Duodenal mucosa (tissue), 2 donors: ENCODE measurements at regions not wholly inside any gene's neighbourhood (a gene's known extent, or its start where the extent isn't known, plus 50 kb on each side); places are given as distances from the start of the nearest gene placed in this dataset.

Experiments used
- H3K27ac ChIP-seq: one replicate; pipeline ENCODE4 v1.7.0; 2013; ENCODE audit warnings: low read depth, low read length
- H3K27me3 ChIP-seq, 2 donors: one replicate each; pipeline ENCODE4 v1.7.0; 2013; ENCODE audit warnings: low read length in 2 of 2, control low read depth in 1 of 2; ENCODE audit not compliant: insufficient read depth in 2 of 2, control insufficient read depth in 1 of 2
- H3K36me3 ChIP-seq, 2 donors: one replicate each; pipeline ENCODE4 v1.7.0; 2013; ENCODE audit warnings: low read length in 2 of 2, control low read depth in 1 of 2; ENCODE audit not compliant: insufficient read depth in 2 of 2, control insufficient read depth in 1 of 2
- H3K4me1 ChIP-seq, 2 donors: one replicate each; pipeline ENCODE4 v1.7.0; 2013; ENCODE audit warnings: low read length in 2 of 2, control low read depth in 1 of 2; ENCODE audit not compliant: insufficient read depth in 2 of 2, control insufficient read depth in 1 of 2
- H3K4me3 ChIP-seq, 2 donors: one replicate each; pipeline ENCODE4 v1.7.0; 2013; ENCODE audit warnings: low read length in 2 of 2, low read depth in 1 of 2
- H3K9ac ChIP-seq, 2 donors: one replicate each; pipeline ENCODE4 v1.7.0; 2013; ENCODE audit warnings: low read length in 2 of 2, low read depth in 1 of 2
- H3K9me3 ChIP-seq, 2 donors: one replicate each; pipeline ENCODE4 v1.7.0; 2013; ENCODE audit warnings: low read length in 2 of 2, control low read depth in 1 of 2; ENCODE audit not compliant: control insufficient read depth in 1 of 2

DNA sequence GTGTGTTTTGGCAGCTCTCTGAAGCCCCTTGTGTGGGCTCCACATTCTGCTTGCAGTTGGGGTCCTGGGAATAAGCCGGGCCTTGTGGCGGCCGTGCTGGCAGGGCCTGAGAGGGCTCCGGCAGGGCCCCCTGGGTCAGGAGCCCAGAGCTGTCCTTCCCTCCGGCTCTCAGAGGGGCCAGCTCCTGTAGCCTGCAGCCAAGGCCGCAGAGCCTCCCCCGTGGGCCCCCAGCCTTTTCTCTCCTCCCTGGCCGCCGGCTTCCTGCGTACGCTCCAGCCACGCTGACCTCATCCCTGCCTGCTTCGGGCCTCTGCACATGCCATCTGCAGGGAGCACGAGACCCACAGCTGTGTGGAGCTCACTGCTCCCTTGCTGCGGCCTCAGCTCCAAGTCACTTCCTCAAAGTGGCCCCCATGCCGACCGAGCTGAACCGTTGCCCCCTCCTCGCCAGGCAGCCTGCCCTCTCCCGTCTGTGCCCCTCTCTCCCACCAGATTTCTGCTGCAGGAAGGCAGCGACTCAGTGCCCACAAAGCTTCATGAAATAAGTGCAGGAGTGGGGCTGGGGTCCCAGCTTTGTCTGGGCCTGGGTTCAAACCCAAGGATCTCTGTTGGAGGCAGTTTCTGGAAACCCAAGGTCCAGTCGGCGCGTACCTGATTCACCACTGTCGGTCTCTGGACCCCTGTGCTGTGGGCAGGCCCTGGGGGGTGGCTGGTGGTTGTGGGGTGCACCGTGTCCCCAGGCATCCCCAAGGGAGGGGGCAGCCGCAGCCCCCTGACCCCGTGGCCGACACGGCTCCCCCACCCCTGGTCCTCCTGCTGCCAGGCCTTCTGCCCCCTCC, 57.1 kb upstream of the NKX1-1 start:
- H3K9me3 ChIP-seq = peaks cover 0 to 9% of the 10 kb centered on the region in 2 donors
- H3K27ac ChIP-seq = no peak overlapping the region
- H3K27me3 ChIP-seq = peaks cover 4 to 22% of the 10 kb centered on the region in 2 donors
- no peaks in the 10 kb centered on the region for H3K4me1 ChIP-seq
- no peak overlapping the region for H3K4me3 ChIP-seq
- no peaks in the 10 kb centered on the region for H3K36me3 ChIP-seq
- H3K9ac ChIP-seq = no peak overlapping the region

- Histone ChIP-seq H3K4me1 (no peaks in the 10 kb centered on the region), H3K9ac (no peak overlapping the region), H3K9me3 (peaks cover 0 to 3% of the 10 kb centered on the region in 2 donors), H3K36me3 (no peaks in the 10 kb centered on the region), H3K27me3 (peaks cover 4 to 25% of the 10 kb centered on the region in 2 donors), H3K4me3 (no peak overlapping the region), H3K27ac (no peak overlapping the region)
These were observed 56.5 kb upstream of the NKX1-1 start for GRCh38 chr4:1462768-1463075.

DNA sequence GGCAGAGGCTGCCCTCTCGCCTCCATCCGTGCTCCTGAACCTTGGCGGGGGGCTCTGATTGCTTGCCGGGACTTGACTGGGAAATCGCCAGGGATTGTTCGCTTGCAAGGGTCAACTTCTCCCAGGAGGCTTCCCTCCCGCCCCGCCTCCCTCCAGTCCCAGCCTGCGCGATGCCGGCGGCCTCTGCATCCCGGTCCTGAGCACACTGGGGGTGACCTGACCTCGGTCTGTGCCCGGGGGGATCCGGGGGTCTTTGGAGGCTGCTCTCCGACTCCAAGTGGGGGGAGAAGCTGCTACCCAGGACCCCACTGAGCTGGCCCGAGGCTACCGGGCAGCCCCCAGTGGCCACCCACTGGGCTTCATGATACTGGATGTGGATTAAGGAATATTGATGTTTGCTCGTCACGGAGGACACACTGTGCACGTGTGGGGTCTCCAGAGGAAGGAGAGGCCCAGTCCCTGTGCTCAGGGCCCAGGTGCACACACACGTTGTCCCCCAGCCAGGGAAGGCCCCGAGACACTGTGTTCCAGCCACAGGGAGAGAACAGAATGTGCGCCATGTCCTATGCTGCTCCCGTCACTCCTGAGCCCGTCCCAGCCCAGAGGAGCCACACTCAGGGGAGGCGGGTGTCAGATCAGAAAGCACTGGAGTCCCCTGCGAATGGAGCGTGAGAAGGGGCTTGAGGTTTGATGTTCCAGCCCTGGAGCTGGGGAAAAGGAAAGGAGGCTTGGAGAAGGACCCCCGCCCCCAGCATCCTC, 55.9 kb upstream of the NKX1-1 start:
- H3K27me3 ChIP-seq = peaks cover 4 to 25% of the 10 kb centered on the region in 2 donors
- no peak overlapping the region for H3K9ac ChIP-seq
- no peaks in the 10 kb centered on the region for H3K9me3 ChIP-seq
- no peak overlapping the region for H3K27ac ChIP-seq
- no peaks in the 10 kb centered on the region for H3K4me1 ChIP-seq
- no peaks in the 10 kb centered on the region for H3K36me3 ChIP-seq
- no peak overlapping the region for H3K4me3 ChIP-seq

DNA sequence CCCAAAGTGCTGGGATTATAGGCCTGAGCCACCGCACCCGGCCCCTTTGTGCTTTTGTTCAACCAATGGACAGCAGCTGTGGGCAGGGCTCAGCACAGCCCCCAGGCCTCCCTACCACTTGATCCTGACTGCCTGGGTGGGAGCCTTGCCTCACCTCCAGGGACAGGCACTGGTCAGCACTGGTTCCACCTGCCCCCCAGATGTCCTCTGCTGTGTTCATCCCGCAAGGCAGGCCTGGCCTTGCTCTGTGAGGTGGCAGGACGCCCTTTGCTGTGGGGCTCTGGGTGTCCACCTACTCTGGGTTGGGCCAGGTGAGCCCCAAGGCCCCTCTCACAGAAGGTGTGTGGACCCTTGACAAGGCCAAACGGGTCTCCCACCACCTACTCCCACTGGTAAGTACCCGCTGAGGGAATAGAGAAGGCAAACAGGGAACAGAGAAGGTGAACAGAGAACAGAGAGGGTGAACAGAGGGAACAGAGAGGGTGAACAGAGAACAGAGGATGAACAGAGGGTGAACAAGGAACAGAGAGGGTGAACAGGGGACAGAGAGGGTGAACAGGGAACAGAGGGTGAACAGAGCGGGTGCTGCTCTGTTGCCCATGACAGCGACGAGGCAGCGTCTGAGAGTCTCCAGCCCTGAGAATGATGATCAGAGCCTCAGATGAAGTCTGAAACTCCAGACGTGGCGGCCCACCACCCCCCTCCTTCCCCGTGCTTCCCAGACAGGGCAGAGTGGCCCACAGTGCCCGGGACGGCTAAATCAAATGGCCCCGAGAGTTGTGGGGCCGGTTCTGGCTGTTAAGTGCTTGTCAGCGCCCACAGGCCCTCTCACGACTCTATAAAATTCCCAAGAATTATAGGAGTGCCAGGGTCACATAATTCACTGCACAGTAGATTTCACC, 55.0 kb upstream of the NKX1-1 start:
- Histone ChIP-seq H3K9ac (no peak overlapping the region), H3K27me3 (peaks cover 4 to 25% of the 10 kb centered on the region in 2 donors), H3K9me3 (no peaks in the 10 kb centered on the region), H3K36me3 (no peaks in the 10 kb centered on the region), H3K27ac (no peak overlapping the region), H3K4me1 (no peaks in the 10 kb centered on the region), H3K4me3 (no peak overlapping the region)

GRCh38 chr4:1459722-1460511, 53.7 kb upstream of the NKX1-1 start:
- H3K36me3 ChIP-seq = no peaks in the 10 kb centered on the region
- H3K9ac ChIP-seq = no peak overlapping the region
- H3K4me1 ChIP-seq = no peaks in the 10 kb centered on the region
- H3K9me3 ChIP-seq = no peaks in the 10 kb centered on the region
- no peak overlapping the region for H3K27ac ChIP-seq
- peaks cover 4 to 25% of the 10 kb centered on the region in 2 donors for H3K27me3 ChIP-seq
- H3K4me3 ChIP-seq = no peak overlapping the region

GRCh38 chr4:1459081-1459721, 53.0 kb upstream of the NKX1-1 start:
- peaks cover 4 to 21% of the 10 kb centered on the region in 2 donors for H3K27me3 ChIP-seq

DNA sequence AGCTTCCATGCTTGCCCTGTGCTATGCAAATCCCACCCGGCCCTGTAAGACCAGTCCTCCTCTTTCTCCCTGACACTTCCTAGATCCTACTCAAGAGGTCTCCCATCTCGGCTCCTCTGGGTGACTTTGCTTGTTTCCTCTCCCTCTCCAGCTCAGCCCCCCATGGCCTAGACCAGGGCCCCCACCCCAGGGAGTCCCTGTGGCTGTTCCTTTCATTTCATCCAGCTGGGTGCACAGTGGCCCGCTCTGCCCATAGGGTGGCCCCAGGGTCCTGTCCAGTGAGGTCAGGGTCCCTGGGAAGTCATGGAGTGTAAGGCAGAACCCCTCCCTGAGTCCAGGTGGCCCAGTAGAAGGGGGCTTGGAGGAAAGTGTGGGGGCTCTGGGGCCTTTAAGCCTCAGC, 52.3 kb upstream of the NKX1-1 start:
- Histone ChIP-seq H3K9ac (no peak overlapping the region), H3K27ac (no peak overlapping the region), H3K4me3 (no peak overlapping the region), H3K36me3 (no peaks in the 10 kb centered on the region), H3K9me3 (no peaks in the 10 kb centered on the region), H3K4me1 (no peaks in the 10 kb centered on the region), H3K27me3 (peaks cover 4 to 21% of the 10 kb centered on the region in 2 donors)

More at GRCh38 chr4:1459081-1459721, 53.0 kb upstream of the NKX1-1 start:
- no peaks in the 10 kb centered on the region for H3K36me3 ChIP-seq
- H3K9me3 ChIP-seq = no peaks in the 10 kb centered on the region
- no peak overlapping the region for H3K27ac ChIP-seq
- H3K9ac ChIP-seq = no peak overlapping the region
- H3K4me1 ChIP-seq = no peaks in the 10 kb centered on the region
- H3K4me3 ChIP-seq = no peak overlapping the region
